GM19351 (cell line): ENCODE measurements at regions not wholly inside any gene's neighbourhood (a gene's known extent, or its start where the extent isn't known, plus 50 kb on each side); places are given as distances from the start of the nearest gene placed in this dataset.
"Not testable (repeated sequence)": the region's sequence is repeated elsewhere in the genome, so short reads cannot be mapped to it uniquely, and the experiment has no call there.

Experiments used
- ATAC-seq: cut with Tn5 transposase; IDR thresholded peaks from one replicate; pipeline ENCODE4 v1.9.1; 2021; ENCODE audit warnings: mild to moderate bottlenecking, moderate library complexity; ENCODE audit not compliant: unreplicated experiment

DNA sequence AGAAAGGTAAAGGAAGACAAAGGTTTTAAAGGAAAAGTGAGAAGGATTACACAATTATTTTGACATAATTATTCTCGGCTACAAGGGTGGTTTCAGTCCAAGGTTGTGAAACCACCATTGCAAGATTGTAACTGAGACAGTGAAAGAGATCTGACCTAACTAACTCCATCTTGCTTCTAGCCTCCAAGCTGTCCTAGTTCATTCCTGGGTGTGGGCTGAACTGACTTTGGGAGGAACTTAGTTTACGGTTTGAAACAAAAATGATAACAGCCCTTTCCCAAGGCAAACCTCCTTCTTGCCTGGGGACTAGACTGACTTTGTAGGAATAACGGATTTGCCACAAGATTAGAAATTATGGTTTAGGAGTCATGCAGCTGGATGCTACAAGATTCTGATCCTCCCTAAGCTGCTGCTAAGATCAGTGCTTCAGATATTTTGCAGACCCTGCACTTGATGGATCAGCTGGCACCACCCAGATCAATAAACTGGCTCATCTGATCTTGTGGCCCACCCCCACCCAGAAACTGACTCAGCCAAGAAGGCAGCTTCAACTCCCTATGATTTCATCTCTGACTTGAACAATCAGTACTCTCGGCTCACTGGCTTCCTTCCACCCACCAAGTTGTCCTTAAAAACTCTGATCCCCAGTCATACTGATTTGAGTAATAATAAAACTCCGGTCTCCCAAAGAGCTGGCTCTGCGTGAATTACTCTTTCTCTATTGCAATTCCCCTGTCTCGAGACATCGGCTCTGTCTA is 57.7 kb upstream of the AADACL2 start:
- ATAC-seq = no peak

GRCh38 chr3:151673974-151674373 is 59.8 kb upstream of the AADACL2 start:
- ATAC-seq = no peak

DNA sequence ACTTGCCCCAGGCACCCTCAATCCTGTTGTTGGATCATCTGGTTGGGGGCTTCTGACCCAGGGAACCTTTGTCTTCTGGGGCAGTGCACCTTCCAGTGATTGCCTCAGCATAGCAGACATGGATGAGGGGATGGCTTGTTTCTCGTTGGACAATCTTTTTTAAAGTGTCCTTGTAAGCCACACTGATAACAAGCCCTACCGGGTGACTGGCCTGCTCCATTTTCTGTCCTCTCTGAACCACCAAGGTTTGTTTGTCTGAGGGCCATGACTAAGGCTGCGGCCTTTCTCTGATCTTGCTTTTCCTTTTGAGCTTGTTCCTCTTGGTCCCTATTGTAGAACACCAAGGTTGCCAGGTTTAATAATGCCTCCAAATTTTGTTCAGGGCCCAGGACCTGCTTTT is 66.0 kb upstream of the AADACL2 start:
- ATAC-seq = not testable (repeated sequence)

DNA sequence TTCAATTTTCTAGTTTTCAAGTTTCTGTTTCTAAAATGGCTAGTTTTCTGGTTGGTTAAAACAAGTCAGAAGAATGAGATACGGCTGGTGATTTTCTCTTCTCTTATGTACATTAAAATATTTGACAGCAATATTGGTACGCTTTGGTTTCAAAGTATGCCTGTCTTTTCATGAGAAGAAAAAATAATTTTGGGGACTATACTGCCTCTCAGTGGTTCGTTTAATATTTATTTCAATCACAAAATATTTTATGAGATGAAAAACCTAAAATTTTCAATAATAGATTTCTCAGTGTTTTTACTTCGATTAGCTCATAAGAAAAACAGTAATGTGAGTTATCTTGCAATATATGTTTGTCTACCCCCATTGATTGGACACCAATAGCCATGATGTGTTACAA is 72.8 kb upstream of the AADACL2 start:
- ATAC-seq = no peak

- ATAC-seq = no peak
Measured at GRCh38 chr3:151644986-151645385, 88.7 kb upstream of the AADACL2 start.

DNA sequence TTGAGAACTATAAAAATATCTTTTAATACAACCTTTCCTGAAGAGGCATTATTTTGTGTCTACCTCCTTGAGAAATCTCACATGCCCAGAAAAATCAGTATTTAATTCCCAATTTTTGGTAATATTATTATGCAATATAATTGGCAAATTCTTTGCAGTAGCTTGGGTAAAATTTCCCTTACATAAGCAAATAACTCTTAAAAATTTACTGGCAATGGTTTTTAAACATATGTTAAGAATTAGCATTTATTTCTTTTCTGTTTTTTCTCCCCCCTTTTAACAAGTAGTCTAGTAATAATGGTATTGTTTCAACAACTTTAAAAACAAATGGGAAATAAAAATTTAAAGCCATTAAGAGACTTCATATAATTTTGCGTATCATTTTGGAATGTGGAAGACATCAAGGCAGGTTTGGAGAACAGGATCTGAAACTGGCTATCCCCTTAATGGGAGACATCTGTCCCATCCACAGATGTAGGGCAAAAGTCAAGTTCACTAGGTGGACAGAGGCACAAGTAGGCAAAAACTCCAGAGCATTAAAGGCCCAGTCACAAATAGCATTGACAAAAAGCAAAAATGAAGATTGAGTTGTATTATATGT is 89.6 kb upstream of the AADACL2 start:
- no peak for ATAC-seq

GRCh38 chr3:151639418-151639740 is 94.3 kb upstream of the AADACL2 start:
- ATAC-seq = no peak

- ATAC-seq = no peak
Measured at GRCh38 chr3:151638555-151639417, 94.9 kb upstream of the AADACL2 start.

GRCh38 chr3:151635905-151636304 is 97.8 kb upstream of the AADACL2 start:
- ATAC-seq = no peak

GRCh38 chr3:151631946-151632345 is 101.8 kb upstream of the AADACL2 start:
- no peak for ATAC-seq

- no peak for ATAC-seq
Measured at GRCh38 chr3:151630938-151631441, 102.7 kb upstream of the AADACL2 start.

GRCh38 chr3:151630035-151630434 is 103.7 kb upstream of the AADACL2 start:
- ATAC-seq = no peak

DNA sequence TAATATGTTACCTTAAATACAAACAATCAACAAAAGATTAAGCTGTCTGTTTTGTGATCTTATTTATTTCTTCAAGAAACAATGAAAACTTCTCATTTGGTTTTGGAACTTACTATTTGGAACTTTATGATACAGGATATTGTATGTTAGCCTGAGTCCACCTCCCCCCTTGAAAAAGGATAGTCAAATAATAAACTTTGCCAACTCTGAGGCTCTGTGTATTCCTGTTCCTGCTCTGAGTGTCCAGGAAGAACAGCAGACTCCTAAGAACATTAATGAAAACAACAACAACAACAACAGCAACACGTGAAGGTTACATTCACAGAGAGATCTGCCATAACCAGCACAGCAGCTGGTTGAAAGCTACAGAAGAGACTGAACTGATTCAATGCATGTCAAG is 108.1 kb upstream of the AADACL2 start:
- no peak for ATAC-seq

GRCh38 chr3:151625086-151625485 is 108.6 kb upstream of the AADACL2 start:
- no peak for ATAC-seq

GRCh38 chr3:151620071-151620470 is 113.7 kb upstream of the AADACL2 start:
- ATAC-seq = no peak

DNA sequence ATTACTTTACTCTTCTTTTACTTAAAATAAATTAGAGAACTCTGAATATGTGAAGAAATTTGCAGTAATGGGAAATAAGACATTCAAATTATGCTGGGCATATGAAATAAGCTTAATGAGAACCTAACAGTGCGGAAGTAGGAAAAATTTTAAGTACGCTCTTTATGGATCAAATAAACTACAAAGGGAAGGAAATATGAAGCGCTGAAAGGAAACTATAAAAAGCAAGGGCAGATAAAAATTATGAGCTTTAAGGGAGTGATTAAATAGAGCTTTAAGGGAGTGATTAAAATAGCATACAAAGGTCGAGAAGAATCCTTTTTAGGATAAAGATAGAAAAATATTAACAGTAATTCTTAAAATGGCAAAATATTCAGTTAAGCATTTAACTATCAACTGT is 118.3 kb upstream of the AADACL2 start:
- no peak for ATAC-seq

DNA sequence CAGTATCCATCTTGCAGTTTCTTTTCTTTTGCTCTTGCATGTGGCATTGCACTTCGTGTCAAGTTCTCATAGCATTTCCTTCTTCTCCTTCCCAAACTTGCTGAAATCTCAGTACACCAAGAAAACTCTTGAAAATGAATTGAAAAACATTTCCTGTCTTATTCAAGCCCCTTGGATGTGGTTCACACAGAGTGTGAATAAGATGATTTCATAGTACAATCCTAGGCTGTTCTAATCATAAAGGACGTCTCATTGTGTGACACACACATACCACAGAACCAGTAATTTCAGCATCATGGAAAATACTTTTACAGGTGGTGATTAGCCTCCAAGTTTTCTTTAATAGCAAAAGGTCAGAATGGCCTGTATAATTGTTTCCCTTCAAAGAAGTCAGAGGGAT is 121.6 kb upstream of the AADACL2 start:
- ATAC-seq = no peak

DNA sequence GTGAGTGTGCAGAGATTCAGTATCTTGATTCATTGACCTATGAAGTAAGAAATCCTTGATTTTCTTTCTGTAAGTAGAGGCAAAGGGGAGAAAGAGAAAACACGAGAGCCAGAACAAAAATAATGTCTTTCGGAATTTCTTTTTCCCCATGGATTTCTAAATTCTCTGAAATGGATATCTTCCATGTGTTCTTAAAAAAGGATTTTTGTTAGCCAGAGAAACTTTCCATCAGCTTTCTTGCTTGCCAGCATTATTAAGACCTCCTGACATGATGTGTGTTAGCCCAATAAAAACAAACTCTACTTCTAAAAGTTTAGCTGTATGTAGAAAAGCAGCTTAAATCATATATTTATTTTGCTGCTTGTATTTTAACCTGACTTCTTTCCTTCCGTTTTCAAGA is 122.3 kb upstream of the AADACL2 start:
- ATAC-seq = no peak

DNA sequence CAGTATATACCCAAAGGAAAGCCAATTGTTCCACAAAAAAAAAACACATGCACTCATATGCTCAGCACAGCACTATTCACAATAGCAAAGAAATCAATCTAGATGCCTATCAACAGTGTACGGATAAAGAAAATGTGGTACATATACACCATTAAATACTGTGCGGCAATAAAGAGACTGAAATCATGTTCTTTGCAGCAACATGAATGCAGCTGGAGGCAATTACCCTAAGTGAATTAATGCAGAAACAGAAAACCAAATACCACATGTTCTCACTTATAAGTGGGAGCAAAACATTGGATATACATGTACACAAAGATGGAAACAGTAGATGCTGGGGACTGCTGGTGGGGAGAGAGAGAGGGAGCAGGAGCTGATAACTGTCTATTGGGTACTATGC is 124.2 kb upstream of the AADACL2 start:
- no peak for ATAC-seq

DNA sequence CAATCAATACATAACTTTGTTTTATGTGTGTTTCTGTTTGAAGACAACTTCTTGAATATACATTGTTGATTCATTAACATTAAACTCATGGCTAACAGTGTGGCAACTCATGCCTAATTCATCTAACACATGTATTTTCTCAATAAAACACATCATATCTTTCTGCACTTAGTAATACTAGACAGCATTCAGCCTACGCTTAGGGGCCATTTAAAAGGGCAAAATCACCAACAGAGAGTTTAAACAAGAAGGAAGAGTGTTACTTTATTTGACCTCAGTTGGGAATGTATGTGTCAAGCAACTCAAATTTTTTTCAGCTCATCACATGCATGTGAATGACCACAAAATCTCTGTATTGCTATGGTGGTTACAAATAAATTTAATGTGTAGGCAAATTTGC is 128.8 kb upstream of the AADACL2 start:
- ATAC-seq = no peak

DNA sequence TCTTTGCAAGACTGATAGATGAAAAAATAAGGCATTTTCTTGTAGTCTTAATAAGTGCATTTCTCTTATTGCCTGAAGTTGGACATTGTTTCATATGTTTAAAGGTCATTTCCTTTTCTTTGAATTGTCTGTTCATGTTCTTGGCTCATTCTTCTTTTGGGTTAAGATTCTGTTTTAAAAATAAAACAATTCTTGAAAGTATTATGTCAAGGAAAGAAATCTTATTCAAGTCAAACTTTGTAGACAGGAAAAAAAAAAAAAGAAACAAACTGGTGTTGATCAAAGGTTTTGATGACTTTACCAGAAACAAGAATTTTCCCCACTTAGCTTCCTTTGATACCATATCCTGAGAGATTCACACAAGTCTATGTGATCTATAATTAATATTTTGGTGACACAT is 132.9 kb upstream of the AADACL2 start:
- no peak for ATAC-seq
